Colon (tissue), 2 donors: ENCODE measurements at regions not wholly inside any gene's neighbourhood (a gene's known extent, or its start where the extent isn't known, plus 50 kb on each side); places are given as distances from the start of the nearest gene placed in this dataset.
A peak's percentile ranks its signal among the peaks of the same experiment; 100 is the strongest.

Experiments
- FAIRE-seq: peaks from 2 replicates; lab custom pipeline; 2012; peaks lifted over from hg19 to GRCh38; lab: Jason Lieb, UNC
- donor health status: control.
- donor health status: control.

DNA sequence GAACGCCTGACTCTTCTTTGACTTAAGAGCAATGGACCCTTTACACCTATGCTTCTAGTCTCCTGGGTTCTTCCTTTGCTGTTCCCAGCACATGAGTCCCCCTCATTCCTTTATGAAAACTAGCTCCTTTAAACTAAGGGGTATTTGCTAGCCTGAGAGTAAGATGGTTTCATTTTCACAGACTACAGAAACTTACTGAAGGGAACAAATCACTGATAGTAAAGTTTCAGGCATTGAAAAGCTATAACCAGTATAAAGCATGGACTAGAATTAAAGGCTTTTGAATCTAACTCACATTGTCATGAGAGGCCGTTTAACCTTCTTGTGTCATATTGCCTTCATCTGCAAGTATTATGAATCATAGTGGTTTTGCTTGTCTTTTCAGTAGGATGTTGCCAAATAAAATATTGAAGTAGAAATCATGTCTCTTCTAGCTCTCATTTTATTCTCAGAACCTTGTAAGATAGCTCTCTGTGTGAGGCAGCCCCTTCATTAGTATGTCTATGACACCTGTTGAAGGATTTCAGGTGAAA lies 765.9 kb downstream of the NR2F2 start:
- FAIRE-seq: no peak

- no peak for FAIRE-seq
These were observed 768.5 kb downstream of the NR2F2 start for GRCh38 chr15:97099040-97099439.

GRCh38 chr15:97101572-97101971 lies 771.1 kb downstream of the NR2F2 start:
- peak; percentile 99 for FAIRE-seq

GRCh38 chr15:97114900-97115760 lies 784.6 kb downstream of the NR2F2 start:
- FAIRE-seq: no peak

DNA sequence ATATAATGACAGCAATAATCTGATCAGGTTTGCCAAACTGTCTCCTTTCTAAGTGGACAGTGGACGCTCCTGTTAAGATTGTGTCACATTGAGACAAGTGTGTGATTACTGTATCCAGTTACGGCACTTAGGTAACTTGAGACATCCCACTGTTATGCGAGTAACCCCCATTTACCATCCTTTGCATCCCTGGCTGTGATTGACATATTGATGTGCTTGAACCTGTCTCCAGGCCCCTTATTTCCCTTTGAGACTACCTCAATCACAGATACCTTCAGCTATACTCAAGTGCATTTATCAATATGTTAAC lies 785.2 kb downstream of the NR2F2 start:
- no peak for FAIRE-seq

GRCh38 chr15:97124790-97125189 lies 794.3 kb downstream of the NR2F2 start:
- no peak for FAIRE-seq

GRCh38 chr15:97126553-97127233 lies 796.2 kb downstream of the NR2F2 start:
- FAIRE-seq: no peak

DNA sequence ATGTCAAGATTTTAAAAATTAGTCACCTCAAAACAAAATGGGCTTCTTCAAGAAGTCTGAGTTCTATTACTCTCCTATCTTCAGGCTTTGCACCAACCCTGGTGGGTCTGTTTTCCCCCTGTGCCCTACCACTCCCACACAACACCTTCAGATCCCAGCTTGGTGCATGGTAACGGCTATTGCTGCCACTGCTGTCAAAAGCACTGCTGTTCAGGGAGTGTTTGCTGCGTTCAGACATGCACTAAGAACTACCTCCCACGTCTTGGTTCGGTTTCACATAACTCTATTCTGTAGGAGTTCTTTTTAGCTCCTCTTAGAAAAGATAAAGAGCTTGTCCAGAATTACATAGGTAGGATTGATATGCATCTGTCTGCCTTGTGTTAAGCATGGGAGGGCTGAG lies 799.2 kb downstream of the NR2F2 start:
- no peak for FAIRE-seq

DNA sequence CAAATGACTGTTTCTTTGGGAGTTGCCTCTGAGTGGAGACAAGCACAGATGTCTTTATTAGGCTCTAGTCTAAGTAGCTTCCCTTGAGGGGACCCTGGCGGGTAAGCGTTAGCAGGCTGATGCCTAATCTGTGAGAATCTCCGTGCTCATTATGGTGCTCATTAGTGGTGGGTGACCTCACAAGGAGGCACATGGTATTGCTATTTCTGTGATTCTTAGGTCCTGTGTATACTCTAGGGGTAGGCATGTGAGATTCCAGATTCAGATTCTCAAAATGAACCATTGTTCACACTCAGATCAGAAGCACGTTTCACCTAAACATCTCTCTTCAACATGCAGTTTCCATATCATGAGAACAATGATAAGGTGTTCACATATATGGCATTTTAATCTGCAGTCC lies 809.7 kb downstream of the NR2F2 start:
- FAIRE-seq: no peak

GRCh38 chr15:97141360-97141759 lies 810.9 kb downstream of the NR2F2 start:
- no peak for FAIRE-seq

DNA sequence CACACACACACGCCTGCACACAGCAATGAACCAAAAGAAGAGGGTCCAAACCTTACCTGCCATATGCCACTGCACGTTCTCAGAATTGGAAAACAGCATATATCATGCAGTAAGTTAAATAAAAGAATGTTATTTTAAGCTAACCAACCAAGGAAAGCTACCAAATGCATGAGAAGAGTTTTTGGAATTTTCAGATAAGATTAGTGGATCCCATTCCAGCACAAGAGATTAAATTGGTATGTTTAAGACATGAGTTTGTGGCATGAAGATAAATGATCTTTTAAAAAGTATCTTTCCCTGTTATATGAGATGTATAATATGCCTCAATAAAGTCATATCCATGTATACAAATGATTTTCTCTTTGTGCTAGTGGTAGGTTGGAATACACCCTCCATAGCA lies 811.4 kb downstream of the NR2F2 start:
- FAIRE-seq: no peak

DNA sequence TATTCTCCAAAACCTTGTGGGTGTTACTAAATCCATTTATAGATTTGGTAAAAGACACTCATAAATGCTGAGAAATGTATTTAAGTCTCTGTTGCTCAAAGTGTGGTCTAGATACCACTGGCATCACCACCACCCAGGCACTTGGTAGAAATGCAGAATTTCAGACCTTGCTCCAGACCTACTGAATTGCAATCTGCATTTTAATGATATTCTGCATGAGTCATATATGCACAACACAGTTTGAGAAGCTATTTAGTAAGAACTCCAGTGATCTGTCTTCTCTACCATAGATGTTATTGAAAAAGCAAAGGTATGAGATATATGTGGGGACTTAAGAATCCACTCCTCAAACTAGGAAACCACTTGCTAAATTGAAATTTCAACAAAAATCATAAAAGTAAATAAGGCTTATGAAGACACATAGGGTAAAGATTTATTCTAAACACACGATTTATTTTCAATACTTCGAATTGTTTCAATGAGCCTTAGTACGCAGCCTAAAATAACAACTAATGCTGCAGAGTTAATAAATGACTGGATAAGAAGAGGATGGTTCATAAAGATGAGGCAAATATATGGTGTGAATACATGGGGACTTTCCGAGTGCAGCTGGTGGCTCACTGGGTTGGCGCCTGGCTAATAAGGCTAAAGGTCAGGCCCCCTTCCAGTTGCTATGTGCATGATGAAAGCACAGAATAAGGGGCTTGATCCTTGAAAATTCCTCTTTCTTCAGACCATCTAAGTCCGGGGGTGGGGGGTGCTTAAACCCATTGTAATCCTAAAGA lies 813.3 kb downstream of the NR2F2 start:
- no peak for FAIRE-seq

DNA sequence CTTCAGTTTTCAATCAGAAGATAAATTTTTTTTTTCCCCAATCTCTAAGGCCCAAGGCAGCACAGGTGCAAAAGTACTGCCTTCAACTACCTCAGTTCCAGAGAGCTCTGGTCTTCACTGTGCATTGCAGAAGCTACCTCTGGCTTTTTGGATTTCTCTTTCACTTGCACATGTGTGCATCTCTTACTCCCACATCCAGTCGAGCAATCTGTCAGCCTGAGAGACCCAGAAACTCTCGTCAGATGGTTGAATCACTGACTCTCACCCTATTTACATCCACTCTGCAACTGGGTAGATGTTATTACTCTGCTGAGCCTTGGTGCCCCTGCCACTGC lies 813.8 kb downstream of the NR2F2 start:
- no peak for FAIRE-seq

- no peak for FAIRE-seq
These were observed 813.3 kb upstream of the ARRDC4 start for GRCh38 chr15:97146929-97147870.

- FAIRE-seq: no peak
These were observed 807.0 kb upstream of the ARRDC4 start for GRCh38 chr15:97153356-97153965.

GRCh38 chr15:97156739-97157265 lies 803.7 kb upstream of the ARRDC4 start:
- FAIRE-seq: no peak

GRCh38 chr15:97162805-97163495 lies 797.6 kb upstream of the ARRDC4 start:
- no peak for FAIRE-seq

DNA sequence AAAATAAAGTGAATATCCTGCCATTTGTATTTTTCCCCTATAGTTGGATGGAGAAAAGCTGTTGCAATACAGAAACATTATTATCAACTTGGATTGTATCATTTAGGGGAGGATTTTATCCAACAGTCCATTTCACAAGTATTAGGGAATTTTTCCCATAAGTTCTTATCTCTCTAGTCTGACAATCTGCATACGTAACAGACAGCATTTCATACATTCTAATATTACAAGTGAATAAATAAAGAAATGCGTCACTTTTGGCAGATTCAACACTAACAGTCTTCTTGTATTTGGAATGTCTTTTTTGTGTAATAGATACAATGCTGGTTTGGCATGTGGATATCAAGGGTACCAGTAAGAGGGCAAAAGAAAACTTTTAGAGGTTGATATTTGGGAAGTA lies 795.3 kb upstream of the ARRDC4 start:
- FAIRE-seq: no peak

DNA sequence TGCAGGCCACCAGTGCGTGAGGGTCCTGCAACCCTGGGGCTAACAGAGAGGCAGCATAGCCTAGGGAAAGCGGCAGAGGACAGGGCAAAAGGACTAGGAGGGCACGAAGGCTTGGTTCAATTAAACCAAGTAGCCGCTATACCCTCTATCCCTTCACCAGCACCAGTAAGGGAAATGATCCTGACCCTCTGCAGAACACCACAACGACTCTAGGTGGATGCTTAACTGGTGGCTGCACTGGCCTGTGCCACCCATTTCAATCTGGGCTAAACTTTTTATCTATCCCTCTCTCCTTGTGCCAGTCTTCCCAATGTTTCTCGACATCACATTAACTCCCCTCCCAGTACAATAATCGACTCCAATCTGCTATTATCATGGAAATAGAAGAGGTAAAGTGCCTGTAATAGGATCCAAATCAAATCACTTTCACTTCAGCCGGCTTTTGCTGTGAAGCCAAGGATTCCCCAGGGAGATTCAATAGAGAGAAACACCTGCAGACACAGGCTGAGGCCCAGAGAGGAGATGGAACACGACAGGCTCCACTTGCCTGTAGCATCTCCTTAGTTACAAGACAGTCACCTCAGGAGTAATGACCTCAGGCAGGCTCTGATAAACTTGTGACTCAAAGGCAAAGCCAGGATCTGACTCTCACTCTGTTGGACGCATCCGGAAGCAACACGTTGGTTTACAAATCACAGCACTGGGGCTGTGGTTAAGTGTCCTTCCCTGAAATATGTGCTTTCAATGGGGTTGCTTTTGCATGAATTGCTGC lies 791.6 kb upstream of the ARRDC4 start:
- no peak for FAIRE-seq

GRCh38 chr15:97171556-97171955 lies 788.9 kb upstream of the ARRDC4 start:
- no peak for FAIRE-seq
